Type B pancreatic cell (in vitro differentiated cells): ENCODE measurements at regions not wholly inside any gene's neighbourhood (a gene's known extent, or its start where the extent isn't known, plus 50 kb on each side); places are given as distances from the start of the nearest gene placed in this dataset.

Experiments used
- DNase-seq: peaks from one replicate; pipeline ENCODE4 v3.0.0; 2021; ENCODE audit warnings: mixed read lengths; ENCODE audit not compliant: unreplicated experiment; ENCODE audit errors: extremely low spot score
- H3K27ac Mint-ChIP-seq: 2 replicates; pipeline ENCODE4 v1.8.0; 2021; ENCODE audit warnings: mild to moderate bottlenecking, mixed read lengths
- H3K27me3 Mint-ChIP-seq: 2 replicates; pipeline ENCODE4 v1.8.0; 2021; ENCODE audit warnings: mixed read lengths
- H3K36me3 Mint-ChIP-seq: 2 replicates; pipeline ENCODE4 v1.8.0; 2021; ENCODE audit warnings: mixed read lengths
- H3K4me1 Mint-ChIP-seq: one replicate; pipeline ENCODE4 v1.8.0; 2021; ENCODE audit warnings: mixed read lengths; ENCODE audit not compliant: unreplicated experiment
- H3K4me3 Mint-ChIP-seq: 2 replicates; pipeline ENCODE4 v1.8.0; 2021; ENCODE audit warnings: mild to moderate bottlenecking, mixed read lengths
- H3K9me3 Mint-ChIP-seq: 2 replicates; pipeline ENCODE4 v1.8.0; 2021; ENCODE audit warnings: mixed read lengths
- CTCF ChIP-seq: fragments of 200-600 bp; sonication (generic); conservative IDR thresholded peaks from 2 replicates; pipeline ENCODE4 v1.5.0; 2021; ENCODE audit warnings: antibody characterized with exemption, mild to moderate bottlenecking

GRCh38 chr2:71778936-71779773 lies 325.8 kb downstream of the DYSF start:
- Mint-ChIP-seq H3K27ac (peak overlapping the region; percentile 52), H3K9me3 (no peaks in the 10 kb centered on the region), H3K4me3 (no peak overlapping the region), H3K27me3 (no peaks in the 10 kb centered on the region), H3K4me1 (peaks cover 12% of the 10 kb centered on the region), H3K36me3 (no peaks in the 10 kb centered on the region)
- no peak for DNase-seq
- TF ChIP-seq CTCF = peak; percentile 22

- Mint-ChIP-seq H3K27ac (no peak overlapping the region), H3K36me3 (no peaks in the 10 kb centered on the region), H3K4me1 (peaks cover 12% of the 10 kb centered on the region), H3K27me3 (no peaks in the 10 kb centered on the region), H3K4me3 (no peak overlapping the region), H3K9me3 (no peaks in the 10 kb centered on the region)
- no peak for DNase-seq
- TF ChIP-seq CTCF = no peak
Observed at GRCh38 chr2:71778514-71778913, 325.2 kb downstream of the DYSF start.

- Mint-ChIP-seq H3K27ac (no peak overlapping the region), H3K36me3 (no peaks in the 10 kb centered on the region), H3K4me3 (no peak overlapping the region), H3K27me3 (no peaks in the 10 kb centered on the region), H3K9me3 (no peaks in the 10 kb centered on the region), H3K4me1 (peaks cover 12% of the 10 kb centered on the region)
- no peak for DNase-seq
- TF ChIP-seq CTCF = no peak
Observed at GRCh38 chr2:71777946-71778345, 324.6 kb downstream of the DYSF start.

- Mint-ChIP-seq H3K36me3 (no peaks in the 10 kb centered on the region), H3K4me3 (no peak overlapping the region), H3K9me3 (no peaks in the 10 kb centered on the region), H3K4me1 (peaks cover 9% of the 10 kb centered on the region), H3K27ac (no peak overlapping the region), H3K27me3 (no peaks in the 10 kb centered on the region)
- no peak for TF ChIP-seq CTCF
- DNase-seq = no peak
Observed at GRCh38 chr2:71776227-71776626, 322.9 kb downstream of the DYSF start.

GRCh38 chr2:71773218-71773617 lies 319.9 kb downstream of the DYSF start:
- Mint-ChIP-seq H3K4me3 (no peak overlapping the region), H3K27me3 (no peaks in the 10 kb centered on the region), H3K4me1 (no peaks in the 10 kb centered on the region), H3K36me3 (no peaks in the 10 kb centered on the region), H3K27ac (no peak overlapping the region), H3K9me3 (no peaks in the 10 kb centered on the region)
- TF ChIP-seq CTCF = no peak
- no peak for DNase-seq
